Thyroid gland (tissue), 4 donors: ENCODE measurements at regions not wholly inside any gene's neighbourhood (a gene's known extent, or its start where the extent isn't known, plus 50 kb on each side); places are given as distances from the start of the nearest gene placed in this dataset.

Experiments
- POLR2A ChIP-seq, 2 donors: fragments of 450-650 bp; IDR thresholded peaks; one replicate each; pipeline ENCODE4 v1.6.1; 2017; ENCODE audit warnings: antibody characterized with exemption in 2 of 2, mild to moderate bottlenecking in 2 of 2, moderate library complexity in 1 of 2
- TF ChIP-seq, protein P1 (sequence below), 6 experiments: fragments of 200-600 bp in 3 of 6; fragments of 450-650 bp in 3 of 6; sonication (generic) in 3 of 6; IDR thresholded peaks; one replicate each; pipeline ENCODE4 v1.5.1; 2016 to 2019; ENCODE audit warnings: antibody characterized with exemption in 6 of 6, mild to moderate bottlenecking in 2 of 6, inconsistent platforms in 1 of 6, moderate library complexity in 1 of 6

- TF ChIP-seq, protein P1, sequence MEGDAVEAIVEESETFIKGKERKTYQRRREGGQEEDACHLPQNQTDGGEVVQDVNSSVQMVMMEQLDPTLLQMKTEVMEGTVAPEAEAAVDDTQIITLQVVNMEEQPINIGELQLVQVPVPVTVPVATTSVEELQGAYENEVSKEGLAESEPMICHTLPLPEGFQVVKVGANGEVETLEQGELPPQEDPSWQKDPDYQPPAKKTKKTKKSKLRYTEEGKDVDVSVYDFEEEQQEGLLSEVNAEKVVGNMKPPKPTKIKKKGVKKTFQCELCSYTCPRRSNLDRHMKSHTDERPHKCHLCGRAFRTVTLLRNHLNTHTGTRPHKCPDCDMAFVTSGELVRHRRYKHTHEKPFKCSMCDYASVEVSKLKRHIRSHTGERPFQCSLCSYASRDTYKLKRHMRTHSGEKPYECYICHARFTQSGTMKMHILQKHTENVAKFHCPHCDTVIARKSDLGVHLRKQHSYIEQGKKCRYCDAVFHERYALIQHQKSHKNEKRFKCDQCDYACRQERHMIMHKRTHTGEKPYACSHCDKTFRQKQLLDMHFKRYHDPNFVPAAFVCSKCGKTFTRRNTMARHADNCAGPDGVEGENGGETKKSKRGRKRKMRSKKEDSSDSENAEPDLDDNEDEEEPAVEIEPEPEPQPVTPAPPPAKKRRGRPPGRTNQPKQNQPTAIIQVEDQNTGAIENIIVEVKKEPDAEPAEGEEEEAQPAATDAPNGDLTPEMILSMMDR (IDR thresholded peaks at IDR 0.05), result no peak
- TF ChIP-seq POLR2A (IDR thresholded peaks at IDR 0.05), result no peak
Measured at GRCh38 chr2:223187256-223187655, 135.3 kb downstream of the KCNE4 start.
